ENCODE measurements at regions not wholly inside any gene's neighbourhood (a gene's known extent, or its start where the extent isn't known, plus 50 kb on each side); places are given as distances from the start of the nearest gene placed in this dataset.
A peak's percentile ranks its signal among the peaks of the same experiment; 100 is the strongest.

DNA sequence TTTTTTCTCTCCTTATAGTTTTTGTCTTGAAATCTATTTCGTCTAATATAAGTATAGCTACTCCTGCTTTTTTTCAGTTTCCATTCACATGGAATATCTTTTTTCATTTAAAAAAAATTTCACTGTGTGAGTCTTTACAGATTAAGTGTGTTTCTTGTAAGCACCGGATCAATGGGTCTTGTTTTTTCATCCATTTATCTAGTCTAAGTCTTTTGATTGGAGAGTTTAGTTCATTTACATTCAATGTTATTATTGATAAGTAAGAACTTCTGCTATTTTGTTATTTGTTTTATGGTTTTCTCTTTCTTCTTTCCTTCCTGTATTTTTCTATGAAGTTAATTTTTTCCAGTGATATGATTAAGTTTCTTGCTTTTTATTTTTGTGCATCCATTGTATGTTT is 216.7 kb upstream of the CNTNAP2 start:
- H3K9ac ChIP-seq (ENCODE audit: insufficient read depth in 1 of 2, low read length in 2 of 2) = no peak overlapping the region
- no peaks in the 10 kb centered on the region for H3K27me3 ChIP-seq (ENCODE audit: control insufficient read depth in 3 of 3, insufficient read depth in 3 of 3, low read length in 2 of 3)
- no peak overlapping the region for H3K4me3 ChIP-seq
- H3K36me3 ChIP-seq (ENCODE audit: control insufficient read depth in 4 of 4, insufficient read depth in 4 of 4, low read length in 4 of 4) = no peaks in the 10 kb centered on the region
- no peaks in the 10 kb centered on the region for H3K4me1 ChIP-seq (ENCODE audit: control insufficient read depth in 5 of 5, insufficient read depth in 5 of 5, low read length in 5 of 5)
- 76 to 88% methylated on average over 2 of the region's 2 CpGs for WGBS, 2 donors
- peaks cover 0 to 13% (median 3%) of the 10 kb centered on the region in 4 donors for H3K9me3 ChIP-seq (ENCODE audit: control insufficient read depth in 4 of 4, insufficient read depth in 3 of 4, low read length in 3 of 4)
- ATAC-seq (ENCODE audit: insufficient read depth, low FRiP score) (no peak), DNase-seq (no peak)
- H3K27ac ChIP-seq (ENCODE audit: low read depth in 1 of 2, low read length in 1 of 2) = no peak overlapping the region
- TF ChIP-seq, protein P1, sequence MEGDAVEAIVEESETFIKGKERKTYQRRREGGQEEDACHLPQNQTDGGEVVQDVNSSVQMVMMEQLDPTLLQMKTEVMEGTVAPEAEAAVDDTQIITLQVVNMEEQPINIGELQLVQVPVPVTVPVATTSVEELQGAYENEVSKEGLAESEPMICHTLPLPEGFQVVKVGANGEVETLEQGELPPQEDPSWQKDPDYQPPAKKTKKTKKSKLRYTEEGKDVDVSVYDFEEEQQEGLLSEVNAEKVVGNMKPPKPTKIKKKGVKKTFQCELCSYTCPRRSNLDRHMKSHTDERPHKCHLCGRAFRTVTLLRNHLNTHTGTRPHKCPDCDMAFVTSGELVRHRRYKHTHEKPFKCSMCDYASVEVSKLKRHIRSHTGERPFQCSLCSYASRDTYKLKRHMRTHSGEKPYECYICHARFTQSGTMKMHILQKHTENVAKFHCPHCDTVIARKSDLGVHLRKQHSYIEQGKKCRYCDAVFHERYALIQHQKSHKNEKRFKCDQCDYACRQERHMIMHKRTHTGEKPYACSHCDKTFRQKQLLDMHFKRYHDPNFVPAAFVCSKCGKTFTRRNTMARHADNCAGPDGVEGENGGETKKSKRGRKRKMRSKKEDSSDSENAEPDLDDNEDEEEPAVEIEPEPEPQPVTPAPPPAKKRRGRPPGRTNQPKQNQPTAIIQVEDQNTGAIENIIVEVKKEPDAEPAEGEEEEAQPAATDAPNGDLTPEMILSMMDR (IDR thresholded peaks at IDR 0.05; ENCODE audit: control extremely low read depth, extremely low read depth) = no peak

GRCh38 chr7:145893925-145894535 is 222.6 kb upstream of the CNTNAP2 start:
- DNase-seq = no peak
- no peaks in the 10 kb centered on the region for H3K27me3 ChIP-seq (ENCODE audit: control insufficient read depth in 3 of 3, insufficient read depth in 3 of 3, low read length in 2 of 3)
- peaks cover 0 to 5% (median 0%) of the 10 kb centered on the region in 4 donors for H3K9me3 ChIP-seq (ENCODE audit: control insufficient read depth in 4 of 4, insufficient read depth in 3 of 4, low read length in 3 of 4)
- no peaks in the 10 kb centered on the region for H3K36me3 ChIP-seq (ENCODE audit: control insufficient read depth in 4 of 4, insufficient read depth in 4 of 4, low read length in 4 of 4)
- no peak overlapping the region for H3K27ac ChIP-seq (ENCODE audit: low read depth in 1 of 2, low read length in 1 of 2)
- H3K4me3 ChIP-seq = no peak overlapping the region
- H3K9ac ChIP-seq (ENCODE audit: insufficient read depth in 1 of 2, low read length in 2 of 2) = no peak overlapping the region
- 75 to 95% methylated on average over 4 of the region's 4 CpGs for WGBS, 2 donors
- TF ChIP-seq, protein P1 (IDR thresholded peaks at IDR 0.05; ENCODE audit: control extremely low read depth, extremely low read depth) = no peak
- no peak for ATAC-seq (ENCODE audit: insufficient read depth, low FRiP score)
- no peaks in the 10 kb centered on the region for H3K4me1 ChIP-seq (ENCODE audit: control insufficient read depth in 5 of 5, insufficient read depth in 5 of 5, low read length in 5 of 5)

DNA sequence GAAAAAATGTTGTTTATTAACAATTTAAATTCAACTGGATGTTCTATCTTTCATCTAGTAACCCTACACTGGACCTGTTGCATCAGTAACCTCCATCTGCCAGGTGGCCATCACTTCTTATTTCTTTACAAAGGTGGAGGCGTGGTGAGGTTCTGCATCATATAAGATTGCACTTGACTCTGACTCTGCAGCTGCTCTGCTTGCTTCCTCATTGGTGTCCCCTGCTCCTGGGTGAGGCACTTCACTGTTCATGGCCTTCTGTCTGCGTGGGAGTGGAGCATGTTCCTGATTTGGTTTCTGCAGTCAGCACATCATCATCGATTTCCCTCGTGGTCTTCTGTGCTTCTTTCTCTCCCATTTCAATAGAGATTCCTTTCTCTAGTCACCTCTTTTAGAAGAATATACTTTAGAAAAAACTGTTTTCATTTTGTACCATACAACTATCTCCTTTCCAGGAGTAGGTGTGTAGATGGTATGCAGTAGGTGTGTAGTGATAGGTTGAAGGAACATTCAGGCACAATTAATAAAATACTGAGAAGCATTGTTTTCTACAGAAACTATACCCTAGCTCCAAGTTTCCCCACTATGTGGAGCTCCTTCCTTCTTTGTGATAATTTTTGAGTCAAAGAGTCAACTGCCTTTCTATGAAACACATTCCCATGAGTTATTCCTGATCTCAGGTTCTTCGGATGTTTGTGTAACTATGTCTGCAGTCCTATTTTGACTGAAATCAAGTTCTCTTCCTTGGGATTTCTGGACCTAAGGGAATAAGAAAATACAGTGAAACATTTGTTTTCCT is 231.7 kb upstream of the CNTNAP2 start:
- H3K27ac ChIP-seq (ENCODE audit: low read depth in 1 of 2, low read length in 1 of 2) = no peak overlapping the region
- no peaks in the 10 kb centered on the region for H3K36me3 ChIP-seq (ENCODE audit: control insufficient read depth in 4 of 4, insufficient read depth in 4 of 4, low read length in 4 of 4)
- H3K27me3 ChIP-seq (ENCODE audit: control insufficient read depth in 3 of 3, insufficient read depth in 3 of 3, low read length in 2 of 3) = no peaks in the 10 kb centered on the region
- H3K9ac ChIP-seq (ENCODE audit: insufficient read depth in 1 of 2, low read length in 2 of 2) = no peak overlapping the region
- ATAC-seq (ENCODE audit: insufficient read depth, low FRiP score) (no peak), DNase-seq (peak in 2 of 3 donors; percentile 10 to 12)
- no peaks in the 10 kb centered on the region for H3K4me1 ChIP-seq (ENCODE audit: control insufficient read depth in 5 of 5, insufficient read depth in 5 of 5, low read length in 5 of 5)
- 76 to 80% methylated on average over 5 of the region's 5 CpGs for WGBS, 2 donors
- no peak overlapping the region for H3K4me3 ChIP-seq
- H3K9me3 ChIP-seq (ENCODE audit: control insufficient read depth in 4 of 4, insufficient read depth in 3 of 4, low read length in 3 of 4) = peaks cover 0 to 5% (median 0%) of the 10 kb centered on the region in 4 donors
- TF ChIP-seq, protein P1 (IDR thresholded peaks at IDR 0.05; ENCODE audit: control extremely low read depth, extremely low read depth) = no peak

All from lung (tissue), 11 donors.